HG03575 (cell line): ENCODE measurements at regions not wholly inside any gene's neighbourhood (a gene's known extent, or its start where the extent isn't known, plus 50 kb on each side); places are given as distances from the start of the nearest gene placed in this dataset.

Experiments used
- ATAC-seq: cut with Tn5 transposase; IDR thresholded peaks from one replicate; pipeline ENCODE4 v1.9.1; 2021; ENCODE audit not compliant: unreplicated experiment, insufficient number of reproducible peaks, low FRiP score; ENCODE audit errors: extremely low read depth

DNA sequence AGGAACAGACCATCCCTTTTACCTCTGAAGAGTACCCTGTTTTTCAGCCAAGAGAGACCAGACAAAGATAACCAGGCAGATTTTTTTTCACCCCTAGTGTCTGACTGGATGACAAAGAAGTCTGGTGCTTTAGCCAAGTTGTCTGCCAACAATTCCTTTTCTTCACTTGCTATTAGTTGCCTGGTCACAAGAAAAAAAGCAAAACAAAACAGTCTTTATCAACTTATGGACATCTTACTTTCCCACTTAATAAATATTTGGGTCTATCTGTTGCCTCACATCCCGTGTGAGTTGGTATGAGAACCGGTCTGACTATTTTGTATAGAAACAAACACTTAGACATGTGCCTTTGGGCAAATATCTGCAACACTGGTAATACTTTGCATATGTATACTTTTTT is 662.9 kb downstream of the PLPP3 start:
- ATAC-seq, result no peak

DNA sequence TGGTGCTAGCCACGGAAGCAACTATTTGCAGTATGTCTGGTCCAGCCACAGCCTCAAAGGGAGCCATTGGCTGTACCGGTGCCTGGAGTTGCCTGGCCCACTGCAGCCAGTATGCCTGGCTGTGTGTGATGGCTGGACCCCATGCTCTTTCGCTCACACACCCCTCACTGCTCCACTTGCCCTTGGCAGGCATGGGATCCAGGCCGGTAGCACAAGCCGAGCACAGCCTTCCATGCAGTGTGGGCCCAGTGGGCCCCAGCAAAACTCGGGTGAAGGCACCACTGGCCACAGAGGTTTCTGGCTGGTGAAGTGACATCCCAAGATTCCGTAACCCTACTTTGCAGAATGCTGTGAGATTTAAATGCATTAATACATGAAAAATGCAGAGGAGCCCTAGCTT is 665.8 kb downstream of the PLPP3 start:
- no peak for ATAC-seq

DNA sequence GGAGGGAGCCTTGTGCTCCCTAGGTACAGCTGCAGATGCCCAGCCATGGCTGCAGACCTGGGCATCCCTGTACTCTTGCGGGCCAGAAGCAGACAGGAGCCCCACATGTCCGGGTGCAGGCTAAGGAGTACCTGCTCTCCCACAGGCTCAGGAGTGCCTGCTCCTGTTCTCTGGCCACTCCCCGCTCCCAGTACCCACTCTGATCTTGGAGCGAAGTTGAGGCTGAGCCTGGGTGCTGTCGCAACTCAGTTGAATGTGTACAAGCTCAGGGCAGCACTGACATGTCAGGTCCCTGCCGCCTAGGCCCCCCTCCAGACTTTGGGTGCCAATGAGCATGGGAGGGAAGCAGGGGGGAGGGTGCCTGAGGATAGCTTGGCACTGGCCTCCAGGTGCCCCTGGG is 666.9 kb downstream of the PLPP3 start:
- no peak for ATAC-seq

DNA sequence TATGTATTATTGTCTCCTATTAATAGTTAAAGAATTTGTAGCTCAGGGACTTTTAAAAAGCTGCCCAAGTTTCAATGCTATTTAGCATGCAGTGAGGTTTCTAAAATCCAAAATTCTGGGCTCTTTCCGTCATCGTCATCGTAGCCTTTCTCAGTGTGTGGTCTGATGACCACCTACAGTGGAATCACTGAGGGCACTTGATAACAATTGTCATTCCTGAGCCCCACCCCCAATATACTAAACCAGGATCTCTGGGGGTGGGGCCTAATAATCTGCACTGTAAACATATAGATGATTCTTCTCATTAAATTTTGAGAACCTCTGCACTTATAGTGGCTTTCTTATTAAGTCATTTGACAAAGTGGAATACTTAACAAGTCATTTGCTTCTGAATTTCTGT is 674.8 kb downstream of the PLPP3 start:
- no peak for ATAC-seq

- no peak for ATAC-seq
These were observed 681.2 kb downstream of the PLPP3 start for GRCh38 chr1:55898181-55898580.

GRCh38 chr1:55896210-55896609 is 681.0 kb upstream of the USP24 start:
- ATAC-seq, result no peak

DNA sequence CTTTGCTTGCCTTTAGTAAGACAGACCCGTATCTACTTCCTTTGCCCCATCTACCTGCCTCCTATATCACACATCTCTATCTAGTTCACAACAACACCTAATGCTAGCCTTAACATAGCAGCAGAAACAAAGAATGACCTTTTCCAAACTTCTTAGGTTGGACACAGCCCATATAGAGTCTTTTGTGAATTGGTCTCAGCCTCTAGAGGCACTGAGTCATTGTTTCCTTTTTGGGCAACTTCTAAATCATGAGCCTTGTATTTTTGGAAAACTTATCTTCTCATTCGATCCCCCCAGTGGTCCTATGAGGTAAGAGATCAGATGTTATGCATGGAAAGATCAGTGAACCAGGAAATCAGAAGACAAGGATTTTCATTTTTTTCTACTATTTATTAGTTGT is 679.4 kb upstream of the USP24 start:
- ATAC-seq, result no peak

GRCh38 chr1:55893155-55893554 is 678.0 kb upstream of the USP24 start:
- no peak for ATAC-seq

- no peak for ATAC-seq
These were observed 673.6 kb upstream of the USP24 start for GRCh38 chr1:55888685-55889317.

DNA sequence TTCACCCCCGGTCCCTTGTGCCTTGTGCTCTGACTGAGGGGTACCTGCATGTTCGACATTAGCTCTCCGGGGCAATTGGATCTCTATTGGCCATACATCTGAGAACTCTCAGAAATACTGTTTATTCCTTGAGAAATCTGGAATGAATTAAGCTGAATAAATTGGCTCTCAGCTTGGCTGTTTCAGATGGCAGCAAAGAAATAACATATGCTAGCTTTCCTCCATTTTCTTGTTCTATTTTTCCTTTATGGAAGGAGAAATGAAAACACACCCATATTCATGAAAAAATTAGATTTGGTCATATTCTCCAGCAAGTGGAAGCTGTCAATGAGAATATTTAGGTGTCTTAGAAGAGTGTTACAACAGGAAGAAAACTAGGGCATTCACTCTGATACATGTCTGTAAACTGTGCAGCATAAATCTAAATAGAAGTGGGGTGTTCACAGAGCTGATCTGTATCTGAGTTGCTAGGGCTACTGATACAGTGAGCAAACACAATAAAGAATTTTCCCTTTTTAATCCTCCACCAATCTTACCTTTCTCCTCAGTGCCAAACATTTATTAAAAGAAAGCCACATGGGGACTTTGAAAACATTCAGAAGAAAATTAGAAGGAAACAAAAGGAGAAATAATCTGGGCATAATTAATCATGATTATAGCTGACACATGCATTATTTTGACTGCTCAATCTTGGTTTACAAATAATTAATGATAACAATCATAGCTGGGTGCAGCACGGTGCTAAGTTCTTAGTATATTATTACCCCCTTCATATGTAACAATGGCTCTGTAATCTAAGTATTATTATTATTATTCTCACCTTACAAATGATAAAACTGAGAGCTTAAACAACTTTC is 671.9 kb upstream of the USP24 start:
- no peak for ATAC-seq

DNA sequence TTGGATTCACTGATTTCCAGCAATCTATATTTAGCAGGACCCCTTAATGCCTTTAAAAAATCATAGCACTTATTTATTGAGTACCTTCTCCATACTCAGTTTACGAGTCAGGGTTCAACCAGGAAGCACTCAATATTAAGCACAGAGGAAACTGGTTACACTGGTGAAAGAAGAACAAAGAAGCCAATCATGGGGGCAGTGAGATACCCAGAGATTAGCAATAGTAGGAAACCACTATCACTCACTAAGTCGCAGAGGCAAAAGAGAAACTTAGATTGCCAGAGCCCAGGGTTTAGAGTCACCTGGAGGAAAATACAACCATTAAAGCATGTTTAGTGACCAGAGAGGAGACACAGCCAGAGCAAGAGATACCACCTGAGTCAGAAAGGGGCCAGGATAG is 670.5 kb upstream of the USP24 start:
- ATAC-seq, result no peak

- ATAC-seq, result no peak
These were observed 667.8 kb upstream of the USP24 start for GRCh38 chr1:55882931-55883330.

GRCh38 chr1:55879346-55879745 is 664.2 kb upstream of the USP24 start:
- ATAC-seq, result no peak

GRCh38 chr1:55877437-55878232 is 662.5 kb upstream of the USP24 start:
- ATAC-seq, result no peak

DNA sequence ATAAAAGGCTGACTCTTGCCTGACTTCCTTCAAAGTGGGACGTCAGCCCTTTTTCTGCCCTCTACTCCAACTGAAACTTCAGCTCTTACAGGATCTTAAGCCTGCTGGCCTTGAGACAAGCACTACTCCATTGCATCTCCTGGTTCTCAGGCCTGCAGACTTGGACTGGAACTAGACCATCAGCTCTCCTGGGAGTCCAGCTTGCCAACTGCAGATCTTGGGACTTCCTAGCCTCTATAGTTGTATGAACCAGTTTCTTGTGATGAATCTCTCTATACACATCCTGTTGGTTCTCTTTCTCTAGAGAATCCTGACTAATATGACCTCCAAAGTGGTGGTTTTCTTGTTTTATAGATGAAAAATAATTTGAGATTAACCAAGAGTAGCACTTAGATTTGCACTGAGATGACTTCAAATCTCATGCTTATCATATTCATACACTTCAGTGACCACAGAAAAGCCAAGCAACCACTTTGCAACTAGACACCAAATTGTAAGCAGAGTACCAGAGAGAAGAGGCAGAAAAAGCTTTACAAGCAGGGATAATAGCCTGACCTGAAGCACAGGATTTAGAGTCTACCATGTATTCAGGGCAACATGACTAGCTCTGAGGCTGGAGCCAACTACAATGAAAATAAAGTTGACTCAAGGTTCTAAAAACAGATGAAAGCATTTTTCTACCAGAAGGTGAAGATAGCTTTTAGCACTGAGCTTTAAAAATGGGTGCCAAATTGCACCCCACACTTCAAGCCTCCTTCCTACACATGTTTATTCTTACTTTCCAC is 661.3 kb upstream of the USP24 start:
- ATAC-seq, result no peak

GRCh38 chr1:55870106-55870505 is 654.9 kb upstream of the USP24 start:
- ATAC-seq, result no peak

DNA sequence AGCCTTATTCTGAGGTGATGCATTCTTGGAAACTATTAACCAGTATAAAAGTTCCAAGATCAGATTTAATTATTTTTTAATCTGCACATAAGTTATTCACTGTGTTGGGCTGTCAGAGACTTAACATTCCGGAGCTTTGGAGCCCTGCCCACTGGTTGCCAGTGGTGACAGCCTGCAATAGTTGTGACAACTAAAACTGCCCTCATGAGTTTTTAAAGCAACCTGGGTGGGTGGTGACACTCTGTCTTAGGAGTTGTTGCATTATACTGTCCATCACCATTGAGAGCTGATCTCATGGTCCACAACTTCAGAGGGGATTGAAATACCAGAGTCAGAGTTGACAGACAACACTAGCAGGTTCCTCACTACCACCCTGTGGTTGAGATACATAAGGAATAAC is 653.9 kb upstream of the USP24 start:
- no peak for ATAC-seq

- ATAC-seq, result no peak
These were observed 652.9 kb upstream of the USP24 start for GRCh38 chr1:55868026-55868425.

DNA sequence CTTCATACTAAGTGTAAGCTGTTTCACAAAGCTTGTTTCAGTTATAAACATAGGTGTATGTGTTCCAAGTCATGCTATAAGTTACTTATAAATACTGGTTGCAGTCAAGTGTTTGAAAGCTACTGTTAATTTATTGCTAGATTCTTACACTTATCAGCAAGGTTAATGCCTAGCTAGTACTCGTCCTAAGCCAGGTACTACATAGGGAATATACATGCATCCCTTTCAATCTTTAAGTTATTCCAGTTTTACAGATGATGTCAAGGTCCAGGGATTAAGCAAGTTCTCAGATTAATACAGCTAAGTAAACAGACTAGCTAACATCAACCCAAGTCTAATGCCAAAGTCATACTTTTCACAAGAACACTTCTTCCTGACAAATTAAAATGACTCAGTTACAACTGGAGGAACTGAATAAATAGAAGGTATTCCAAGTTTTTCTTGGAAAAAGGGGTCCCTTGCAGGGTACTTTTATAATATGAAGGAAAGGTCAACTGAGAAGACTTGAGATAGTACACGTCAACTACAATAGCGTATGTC is 652.2 kb upstream of the USP24 start:
- ATAC-seq, result no peak
